OCI-M1 (cell line): ENCODE measurements at regions not wholly inside any gene's neighbourhood (a gene's known extent, or its start where the extent isn't known, plus 50 kb on each side); places are given as distances from the start of the nearest gene placed in this dataset.

Experiments
- DNase-seq: peaks from one replicate; lab custom pipeline; 2025; lab: John Stamatoyannopoulos, UW

GRCh38 chr11:111021131-111021530, 224.4 kb upstream of the POU2AF2 start:
- no peak for DNase-seq

DNA sequence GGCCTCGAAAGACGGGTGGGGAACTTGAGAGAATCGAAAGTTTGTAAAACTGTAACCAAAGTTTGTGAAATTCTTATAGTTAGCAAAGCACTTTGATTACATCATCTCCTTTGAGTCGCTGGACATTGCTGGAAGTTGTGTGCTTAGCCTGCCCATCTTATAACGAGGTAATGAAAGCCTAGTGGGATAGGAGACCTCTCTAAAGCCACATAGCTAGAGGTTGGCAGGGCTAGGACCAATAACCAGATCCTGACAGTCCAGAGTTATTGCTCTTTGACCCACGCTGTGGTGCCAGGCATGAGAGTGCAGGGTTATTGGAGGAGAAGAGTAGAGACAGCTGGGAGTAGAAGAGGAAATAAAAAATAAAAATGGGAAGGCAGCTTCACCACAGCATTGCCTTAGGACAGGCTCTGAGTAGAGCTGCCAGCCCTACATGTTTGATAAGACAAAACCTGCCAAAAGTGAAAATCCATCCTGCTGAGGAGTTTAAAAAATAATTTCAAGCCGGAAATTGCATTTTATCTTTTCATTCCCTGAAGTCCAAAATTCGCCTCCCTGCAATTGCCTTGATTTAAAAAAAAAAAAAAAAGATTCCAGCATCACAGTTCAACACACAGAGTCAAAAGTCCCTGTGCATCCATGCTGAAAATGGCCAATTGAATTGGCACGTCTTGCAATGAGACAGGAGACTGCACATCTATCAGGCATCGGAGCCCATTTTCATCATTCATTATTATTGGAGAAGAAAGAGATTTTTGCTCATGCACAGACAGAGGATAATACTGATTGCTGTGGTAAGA, 225.5 kb upstream of the POU2AF2 start:
- peak; percentile 39 for DNase-seq

GRCh38 chr11:111019451-111019850, 226.1 kb upstream of the POU2AF2 start:
- DNase-seq: peak; percentile 33

- DNase-seq: no peak
Measured at GRCh38 chr11:111018566-111018965, 227.0 kb upstream of the POU2AF2 start.

GRCh38 chr11:111012491-111012890, 233.0 kb upstream of the POU2AF2 start:
- no peak for DNase-seq

DNA sequence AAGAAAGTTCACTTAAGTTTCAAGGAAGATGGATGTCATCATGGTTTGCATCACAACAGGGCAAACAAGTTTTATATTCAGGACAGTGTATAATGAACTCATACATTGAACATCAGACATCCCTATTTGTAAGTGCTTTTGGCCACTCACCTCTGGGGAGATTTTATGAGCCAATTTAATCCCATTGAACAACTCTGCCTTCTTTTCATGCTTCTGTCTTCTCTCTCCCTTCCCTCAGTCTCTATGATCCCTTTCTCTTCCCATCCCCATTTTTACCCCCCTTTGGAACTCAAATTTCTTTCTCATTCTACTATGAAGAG, 234.3 kb upstream of the POU2AF2 start:
- no peak for DNase-seq

- DNase-seq: no peak
Measured at GRCh38 chr11:111010391-111011274, 234.9 kb upstream of the POU2AF2 start.

GRCh38 chr11:111006227-111006626, 239.3 kb upstream of the POU2AF2 start:
- no peak for DNase-seq

DNA sequence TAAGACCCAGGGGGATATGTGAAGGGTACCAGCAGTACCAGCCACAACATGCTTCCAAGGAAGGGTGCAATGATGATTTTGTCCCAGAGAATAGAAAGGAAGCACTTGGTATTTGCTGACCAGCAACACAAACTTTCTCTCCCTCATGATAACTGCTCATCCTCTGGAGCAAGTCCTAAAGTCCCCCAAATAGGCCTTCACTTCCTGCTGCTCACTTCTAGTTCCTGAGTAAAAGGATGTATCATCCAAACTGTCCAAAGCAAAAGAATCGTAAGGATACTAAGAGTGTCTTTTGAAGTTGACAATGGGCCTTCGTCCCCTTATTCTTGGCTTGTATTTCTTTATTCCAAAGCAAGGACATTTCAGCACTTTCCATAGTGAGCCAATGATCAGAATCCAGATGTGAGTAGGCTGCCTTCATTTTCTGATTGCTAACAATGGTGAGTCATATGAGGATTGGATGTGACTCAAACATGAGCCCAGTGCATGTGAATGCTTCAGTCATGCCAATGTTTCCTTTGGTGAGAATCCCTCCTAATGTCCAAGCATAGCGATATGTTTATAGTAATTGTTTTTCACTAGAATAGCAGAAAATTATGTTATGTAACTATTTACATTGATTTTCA, 243.4 kb upstream of the POU2AF2 start:
- DNase-seq: no peak

GRCh38 chr11:111001081-111001430, 244.5 kb upstream of the POU2AF2 start:
- DNase-seq: no peak

DNA sequence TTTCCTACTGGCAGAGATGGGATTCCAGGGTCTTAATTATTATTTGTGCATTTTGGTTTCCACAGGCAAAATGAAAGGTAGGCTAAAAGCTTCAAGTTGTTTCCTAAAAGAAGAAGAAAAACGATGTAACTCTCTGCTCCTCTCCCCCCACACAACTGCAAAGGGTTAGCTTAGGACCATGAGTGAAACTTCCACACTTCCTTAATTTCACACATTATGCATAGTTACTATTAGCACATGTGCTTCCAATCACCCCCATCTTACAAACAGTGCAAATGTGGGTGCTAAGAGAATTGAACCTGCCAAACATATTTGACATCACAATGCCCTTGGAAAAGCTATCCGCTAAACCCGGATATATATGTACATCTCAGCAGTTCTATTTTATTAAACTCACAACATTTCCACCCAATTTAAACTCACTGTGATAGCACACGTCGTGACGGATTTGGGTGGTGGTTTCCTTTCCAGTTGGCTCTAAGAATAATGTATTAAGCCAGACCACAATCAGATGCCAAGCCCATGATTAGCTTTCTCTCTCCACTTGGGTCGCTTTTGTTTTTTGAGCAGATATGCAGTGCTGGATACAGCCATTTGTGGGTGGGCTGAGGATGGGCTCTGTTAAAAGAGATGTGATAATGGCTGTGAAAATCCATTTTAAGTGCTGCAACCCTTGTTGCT, 245.0 kb upstream of the POU2AF2 start:
- no peak for DNase-seq

DNA sequence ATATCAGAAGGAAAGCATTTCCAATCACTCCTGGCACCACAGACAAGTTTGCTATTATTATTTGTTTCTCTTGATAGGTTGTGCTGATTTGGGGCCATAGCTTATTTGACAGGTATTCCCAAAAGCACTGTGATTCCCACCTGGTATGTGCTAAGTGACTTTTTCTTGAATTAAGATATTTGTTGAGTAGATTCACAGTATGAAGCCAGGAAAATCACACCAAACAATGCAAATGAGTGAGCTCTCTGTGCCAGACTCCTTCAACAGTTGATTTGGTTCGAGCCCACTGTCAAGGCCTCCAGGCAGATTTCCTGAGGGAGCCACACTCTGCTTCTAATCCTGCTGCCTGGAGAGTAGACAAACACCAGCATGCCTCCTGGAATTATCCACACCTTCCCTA, 253.0 kb upstream of the POU2AF2 start:
- no peak for DNase-seq

- DNase-seq: no peak
Measured at GRCh38 chr11:110991661-110992355, 253.7 kb upstream of the POU2AF2 start.

DNA sequence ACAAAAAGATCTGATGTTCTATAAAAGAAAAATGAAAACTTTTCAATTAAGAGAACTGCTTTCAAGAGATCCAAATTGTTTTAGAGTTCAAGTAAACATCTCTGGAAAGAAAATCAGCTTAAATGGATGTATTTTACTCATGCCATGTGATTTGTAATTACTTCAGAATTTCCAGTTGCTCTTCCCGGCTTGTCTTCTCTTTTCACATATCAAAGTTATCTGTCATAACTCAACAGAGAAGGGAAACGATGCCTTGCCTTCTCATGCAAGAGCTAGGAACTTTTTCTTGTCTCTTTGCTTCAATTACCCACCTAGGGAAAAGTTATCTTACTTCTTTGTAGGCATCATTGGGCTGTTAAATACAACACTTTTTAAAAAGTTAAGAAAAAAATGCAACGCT, 255.2 kb upstream of the POU2AF2 start:
- DNase-seq: no peak

- DNase-seq: peak; percentile 37
Measured at GRCh38 chr11:110989428-110990133, 255.9 kb upstream of the POU2AF2 start.

GRCh38 chr11:110988671-110989070, 256.9 kb upstream of the POU2AF2 start:
- no peak for DNase-seq

DNA sequence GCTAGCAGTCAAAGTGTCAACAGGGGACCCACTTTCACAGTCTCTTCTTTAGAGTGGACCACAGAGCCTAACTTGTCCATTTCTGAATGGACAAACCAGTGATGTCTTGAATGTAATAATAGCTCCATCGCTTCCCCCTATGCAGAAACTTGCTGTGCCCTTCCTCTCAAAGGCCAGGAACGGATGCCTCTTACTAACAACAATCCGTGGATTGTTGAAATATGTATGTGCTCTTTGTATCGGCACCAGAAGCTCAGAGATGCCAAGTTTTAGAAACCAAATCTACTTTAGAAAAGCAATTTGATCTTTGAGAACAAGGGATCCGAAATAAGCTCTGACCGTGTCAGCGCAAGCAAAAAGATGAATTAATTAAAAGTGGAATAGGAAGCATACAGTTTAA, 259.5 kb upstream of the POU2AF2 start:
- no peak for DNase-seq

- DNase-seq: no peak
Measured at GRCh38 chr11:110985547-110985946, 260.0 kb upstream of the POU2AF2 start.

DNA sequence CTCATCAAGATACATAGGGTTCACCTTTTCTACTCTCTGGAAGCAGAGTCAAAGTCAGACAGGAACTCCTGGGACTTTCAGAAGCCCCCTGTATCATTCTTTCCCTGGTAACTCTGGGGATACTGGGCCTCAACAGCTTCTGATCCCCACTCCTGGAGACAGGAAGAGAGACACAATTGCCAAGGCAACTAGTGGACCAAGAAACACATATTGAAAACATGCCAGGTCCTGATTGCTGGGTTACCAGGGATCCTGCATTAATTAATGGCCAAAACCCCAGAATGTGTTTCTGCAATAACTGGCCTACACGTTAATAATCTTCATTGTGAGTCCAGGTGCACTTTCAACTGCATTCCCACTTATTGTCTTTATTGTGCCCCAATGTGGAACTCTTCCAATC, 260.8 kb upstream of the POU2AF2 start:
- DNase-seq: no peak

- DNase-seq: no peak
Measured at GRCh38 chr11:110984147-110984546, 261.4 kb upstream of the POU2AF2 start.

- DNase-seq: no peak
Measured at GRCh38 chr11:110982214-110982613, 263.3 kb upstream of the POU2AF2 start.
